ENCODE measurements at regions not wholly inside any gene's neighbourhood (a gene's known extent, or its start where the extent isn't known, plus 50 kb on each side); places are given as distances from the start of the nearest gene placed in this dataset.

DNA sequence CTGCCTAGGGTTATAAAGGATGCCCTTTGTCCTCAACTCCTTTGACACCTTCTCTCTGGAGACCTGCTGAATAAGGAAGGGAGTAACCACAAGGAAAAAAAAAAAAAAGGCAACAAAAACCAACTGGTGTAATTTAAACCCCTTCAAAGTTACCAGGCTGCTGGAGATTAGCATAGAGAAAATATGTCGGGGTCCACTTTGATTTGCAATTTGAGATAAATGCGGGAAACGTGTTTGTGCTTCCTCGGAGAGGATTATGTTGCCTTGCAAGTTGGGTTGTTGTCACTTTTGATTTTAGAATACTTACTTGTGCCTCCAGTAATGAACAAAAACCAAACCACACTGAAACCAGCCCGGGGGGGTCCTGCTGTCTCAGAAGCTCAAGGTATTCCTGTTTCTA lies 200.2 kb upstream of the MYL2 start:
- no peak for FAIRE-seq
- Histone ChIP-seq H2BK120ac (replicated peaks; ENCODE audit: low read depth, low read length) (no peak overlapping the region), H3K4ac (replicated peaks; ENCODE audit: insufficient read length, low read depth, low read length) (no peak overlapping the region), H3K79me1 (ENCODE audit: low read depth, low read length) (no peaks in the 10 kb centered on the region), H2BK15ac (ENCODE audit: low read length) (no peak overlapping the region), H3K27me3 (replicated peaks in 1 of 4; ENCODE audit: control insufficient read depth in 3 of 4, extremely low read depth in 1 of 4, insufficient read depth in 3 of 4, low read length in 3 of 4) (no peaks in the 10 kb centered on the region), H4K20me1 (replicated peaks in 1 of 2; ENCODE audit: control insufficient read depth in 1 of 2, insufficient read depth in 2 of 2, low read length in 2 of 2) (no peaks in the 10 kb centered on the region), H2BK20ac (ENCODE audit: low read length) (no peak overlapping the region), H3K9ac (replicated peaks in 1 of 4; ENCODE audit: extremely low read depth in 1 of 4, low read depth in 3 of 4, low read length in 3 of 4) (no peak overlapping the region), H3K79me2 (ENCODE audit: control insufficient read depth in 1 of 2, insufficient read depth in 2 of 2, low read length in 2 of 2) (no peaks in the 10 kb centered on the region), H3K23ac (ENCODE audit: insufficient read length) (no peak overlapping the region), H2BK5ac (ENCODE audit: low read depth, low read length) (no peak overlapping the region), H3K4me3 (ENCODE audit: extremely low read depth in 1 of 4, insufficient read depth in 2 of 4, low read depth in 3 of 4, low read length in 4 of 4) (no peak overlapping the region), H3K56ac (replicated peaks; ENCODE audit: insufficient read length, low read depth, low read length) (no peak overlapping the region), H3K4me2 (ENCODE audit: insufficient read depth in 1 of 2, low read depth in 2 of 2, low read length in 2 of 2) (no peak overlapping the region), H4K5ac (ENCODE audit: insufficient read length, low read depth, low read length) (no peak overlapping the region), H2AFZ (ENCODE audit: low read length) (no peak overlapping the region), H3K9me3 (ENCODE audit: insufficient read depth in 2 of 2, low read depth in 1 of 2, low read length in 1 of 2) (peaks cover 4 to 6% of the 10 kb centered on the region in 2 experiments; a peak in 1 of 4 replicates), H3K23me2 (ENCODE audit: low read depth, low read length) (no peaks in the 10 kb centered on the region), H3K14ac (ENCODE audit: insufficient read length) (no peak overlapping the region), H3K18ac (ENCODE audit: extremely low read depth, low read length) (no peak overlapping the region), H2BK12ac (ENCODE audit: low read depth, low read length) (no peak overlapping the region), H3K4me1 (replicated peaks in 1 of 4; ENCODE audit: control insufficient read depth in 3 of 4, insufficient read depth in 4 of 4, low read length in 3 of 4) (peaks cover 0 to 6% (median 5%) of the 10 kb centered on the region in 4 experiments; a peak in 4 of 7 replicates), H4K91ac (replicated peaks; ENCODE audit: insufficient read length, low read length) (no peak overlapping the region), H4K8ac (ENCODE audit: extremely low read depth, insufficient read depth, low read length) (no peak overlapping the region), H3K27ac (ENCODE audit: low read depth, low read length) (no peak overlapping the region), H2AK5ac (ENCODE audit: low read depth, low read length) (no peak overlapping the region), H3K36me3 (ENCODE audit: control insufficient read depth in 2 of 4, insufficient read depth in 4 of 4, low read length in 3 of 4) (no peaks in the 10 kb centered on the region)
- WGBS, 2 experiments (ENCODE audit: extremely low coverage in 1 of 2, insufficient coverage in 1 of 2, insufficient read length in 1 of 2, insufficient replicate concordance in 2 of 2, low coverage in 1 of 2, low lambda C conversion rate in 2 of 2, missing lambda C conversion rate in 1 of 2), result 82% methylated on average over 5 of the region's 5 CpGs; no CpG with 5 or more reads in 1 of the 2 experiments
- no peak for DNase-seq (ENCODE audit: low read depth in 1 of 2, low spot score in 2 of 2)
- ChIA-PET POLR2A (ENCODE audit: partially characterized antibody) (interaction anchor here (0.7 kb wide), 1 partner anchor 38 kb away, joined by 3 read pairs; no protein-coding TSS in a partner anchor), CTCF (ENCODE audit: partially characterized antibody) (interaction anchor here (1.1 to 1.8 kb wide), 3 partner anchors 18 to 178 kb away, joined by 3 to 4 read pairs (median 3); no protein-coding TSS in a partner anchor)
- TF ChIP-seq CBX5 (IDR thresholded peaks at IDR 0.05; ENCODE audit: low read depth, low read length), result no peak
- TF ChIP-seq SP1 (IDR thresholded peaks at IDR 0.05; ENCODE audit: low read depth, low read length), result no peak
- no peak for TF ChIP-seq POU5F1 (IDR thresholded peaks at IDR 0.05; ENCODE audit: low read depth, low read length)
- no peak for TF ChIP-seq EGR1 (IDR thresholded peaks at IDR 0.05; ENCODE audit: borderline replicate concordance, low read depth, low read length)
- TF ChIP-seq TAF1 (IDR thresholded peaks at IDR 0.05; ENCODE audit: low read depth, low read length), result no peak
- TF ChIP-seq RXRA (IDR thresholded peaks at IDR 0.05; ENCODE audit: insufficient read depth, low read depth, low read length), result no peak
- TF ChIP-seq, protein P1, sequence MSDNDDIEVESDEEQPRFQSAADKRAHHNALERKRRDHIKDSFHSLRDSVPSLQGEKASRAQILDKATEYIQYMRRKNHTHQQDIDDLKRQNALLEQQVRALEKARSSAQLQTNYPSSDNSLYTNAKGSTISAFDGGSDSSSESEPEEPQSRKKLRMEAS (IDR thresholded peaks at IDR 0.05), result no peak
